Gastroesophageal sphincter (tissue), 4 donors: ENCODE measurements at regions not wholly inside any gene's neighbourhood (a gene's known extent, or its start where the extent isn't known, plus 50 kb on each side); places are given as distances from the start of the nearest gene placed in this dataset.

Experiments used
- ATAC-seq: fragments of 150-250 bp; one replicate; pipeline ENCODE4 v1.9.1; 2016; ENCODE audit warnings: mild to moderate bottlenecking, moderate library complexity
- H3K27ac ChIP-seq, 4 donors: fragments of 200-600 bp; sonication (generic) in 3 of 4; 1 replicate in 3 of 4; 2 replicates in 1 of 4; pipeline ENCODE4 v1.5.1; 2016 to 2019
- H3K27me3 ChIP-seq: fragments of 200-600 bp; sonication (generic); one replicate; pipeline ENCODE4 v1.5.1; 2019
- H3K36me3 ChIP-seq, 2 donors: fragments of 200-600 bp; sonication (generic); one replicate each; pipeline ENCODE4 v1.5.1; 2019; ENCODE audit warnings: control low read depth in 1 of 2
- H3K4me1 ChIP-seq, 3 donors: fragments of 200-600 bp; sonication (generic); 1 replicate in 2 of 3; 2 replicates in 1 of 3; pipeline ENCODE4 v1.5.1; 2016 to 2019; ENCODE audit warnings: control low read depth in 2 of 3
- H3K4me3 ChIP-seq, 2 donors: fragments of 200-600 bp; sonication (generic); one replicate each; pipeline ENCODE4 v1.5.1; 2019; ENCODE audit warnings: mild to moderate bottlenecking in 1 of 2, moderate library complexity in 1 of 2
- H3K9me3 ChIP-seq, 3 donors: fragments of 200-600 bp; sonication (generic); one replicate each; pipeline ENCODE4 v1.5.1; 2017 to 2019; ENCODE audit warnings: control low read depth in 2 of 3
- CTCF ChIP-seq, 4 experiments: fragments of 200-600 bp in 2 of 4; fragments of 450-650 bp in 2 of 4; sonication (generic) in 1 of 4; IDR thresholded peaks; one replicate each; pipeline ENCODE4 v1.5.1; 2017 to 2019; ENCODE audit warnings: antibody characterized with exemption in 4 of 4, mild to moderate bottlenecking in 2 of 4, moderate library complexity in 2 of 4
- EP300 ChIP-seq: sonication (generic); formaldehyde crosslinking; IDR thresholded peaks from one replicate; pipeline ENCODE4 v1.6.1; 2017; ENCODE audit warnings: antibody characterized with exemption, mild to moderate bottlenecking
- POLR2A ChIP-seq, 2 donors: fragments of 450-650 bp; IDR thresholded peaks; one replicate each; pipeline ENCODE4 v1.6.1; 2017; ENCODE audit warnings: antibody characterized with exemption in 2 of 2, mild to moderate bottlenecking in 2 of 2, moderate library complexity in 1 of 2
- POLR2AphosphoS5 ChIP-seq: sonication (generic); formaldehyde crosslinking; IDR thresholded peaks from one replicate; pipeline ENCODE4 v1.6.1; 2017; ENCODE audit warnings: antibody characterized with exemption
- WGBS, 2 donors: methylation state at CpG; one replicate each; pipeline ENCODE4 v1.1.5; 2018; ENCODE audit warnings: low coverage in 1 of 2; 5-methylcytosine and 5-hydroxymethylcytosine counted together

- H3K4me3 ChIP-seq, result no peak overlapping the region
- TF ChIP-seq POLR2A (IDR thresholded peaks at IDR 0.05) (no peak), EP300 (no peak), POLR2AphosphoS5 (no peak), CTCF (IDR thresholded peaks at IDR 0.05) (no peak)
- H3K4me1 ChIP-seq, result no peaks in the 10 kb centered on the region
- no peak for ATAC-seq
- no peaks in the 10 kb centered on the region for H3K27me3 ChIP-seq
- no peak overlapping the region for H3K27ac ChIP-seq
- no peaks in the 10 kb centered on the region for H3K9me3 ChIP-seq
- WGBS, 2 donors, result 86% methylated on average over 4 of the region's 4 CpGs
- H3K36me3 ChIP-seq, result no peaks in the 10 kb centered on the region
Measured at GRCh38 chr20:12014276-12014675, 96.6 kb downstream of the BTBD3 start.

GRCh38 chr20:12014736-12015135 is 97.0 kb downstream of the BTBD3 start:
- H3K9me3 ChIP-seq, result no peaks in the 10 kb centered on the region
- H3K4me1 ChIP-seq, result no peaks in the 10 kb centered on the region
- H3K27me3 ChIP-seq, result no peaks in the 10 kb centered on the region
- 85 to 90% methylated on average over 1 of the region's 1 CpG for WGBS, 2 donors
- no peaks in the 10 kb centered on the region for H3K36me3 ChIP-seq
- no peak overlapping the region for H3K27ac ChIP-seq
- no peak for ATAC-seq
- H3K4me3 ChIP-seq, result no peak overlapping the region
- TF ChIP-seq CTCF (IDR thresholded peaks at IDR 0.05), result no peak
- no peak for TF ChIP-seq POLR2A (IDR thresholded peaks at IDR 0.05)
- no peak for TF ChIP-seq POLR2AphosphoS5
- TF ChIP-seq EP300, result no peak

GRCh38 chr20:12016291-12016690 is 98.6 kb downstream of the BTBD3 start:
- WGBS, 2 donors, result 17 to 56% methylated on average over 1 to 2 of the region's 2 CpGs
- no peaks in the 10 kb centered on the region for H3K36me3 ChIP-seq
- TF ChIP-seq POLR2A (IDR thresholded peaks at IDR 0.05), result no peak
- TF ChIP-seq EP300, result no peak
- no peak for TF ChIP-seq CTCF (IDR thresholded peaks at IDR 0.05)
- no peak for TF ChIP-seq POLR2AphosphoS5

GRCh38 chr20:12019715-12020114 is 102.0 kb downstream of the BTBD3 start:
- Histone ChIP-seq H3K27ac (no peak overlapping the region), H3K27me3 (no peaks in the 10 kb centered on the region), H3K4me3 (no peak overlapping the region), H3K4me1 (no peaks in the 10 kb centered on the region), H3K36me3 (no peaks in the 10 kb centered on the region), H3K9me3 (no peaks in the 10 kb centered on the region)
- ATAC-seq, result no peak
- TF ChIP-seq POLR2A (IDR thresholded peaks at IDR 0.05) (no peak), POLR2AphosphoS5 (no peak), EP300 (no peak), CTCF (IDR thresholded peaks at IDR 0.05) (no peak)
- 63 to 78% methylated on average over 3 of the region's 3 CpGs for WGBS, 2 donors

More at GRCh38 chr20:12016291-12016690, 98.6 kb downstream of the BTBD3 start:
- no peak for ATAC-seq
- H3K27ac ChIP-seq, result no peak overlapping the region
- no peaks in the 10 kb centered on the region for H3K4me1 ChIP-seq
- H3K27me3 ChIP-seq, result no peaks in the 10 kb centered on the region
- H3K4me3 ChIP-seq, result no peak overlapping the region
- H3K9me3 ChIP-seq, result no peaks in the 10 kb centered on the region

GRCh38 chr20:12020846-12021245 is 103.2 kb downstream of the BTBD3 start:
- Histone ChIP-seq H3K4me3 (no peak overlapping the region), H3K36me3 (no peaks in the 10 kb centered on the region), H3K9me3 (no peaks in the 10 kb centered on the region), H3K27me3 (no peaks in the 10 kb centered on the region), H3K27ac (no peak overlapping the region), H3K4me1 (no peaks in the 10 kb centered on the region)
- 76% methylated on average over 4 of the region's 4 CpGs for WGBS, 2 donors
- TF ChIP-seq EP300, result no peak
- TF ChIP-seq POLR2AphosphoS5, result no peak
- TF ChIP-seq POLR2A (IDR thresholded peaks at IDR 0.05), result no peak
- TF ChIP-seq CTCF (IDR thresholded peaks at IDR 0.05), result no peak
- ATAC-seq, result no peak
